ENCODE measurements at regions not wholly inside any gene's neighbourhood (a gene's known extent, or its start where the extent isn't known, plus 50 kb on each side); places are given as distances from the start of the nearest gene placed in this dataset.

DNA sequence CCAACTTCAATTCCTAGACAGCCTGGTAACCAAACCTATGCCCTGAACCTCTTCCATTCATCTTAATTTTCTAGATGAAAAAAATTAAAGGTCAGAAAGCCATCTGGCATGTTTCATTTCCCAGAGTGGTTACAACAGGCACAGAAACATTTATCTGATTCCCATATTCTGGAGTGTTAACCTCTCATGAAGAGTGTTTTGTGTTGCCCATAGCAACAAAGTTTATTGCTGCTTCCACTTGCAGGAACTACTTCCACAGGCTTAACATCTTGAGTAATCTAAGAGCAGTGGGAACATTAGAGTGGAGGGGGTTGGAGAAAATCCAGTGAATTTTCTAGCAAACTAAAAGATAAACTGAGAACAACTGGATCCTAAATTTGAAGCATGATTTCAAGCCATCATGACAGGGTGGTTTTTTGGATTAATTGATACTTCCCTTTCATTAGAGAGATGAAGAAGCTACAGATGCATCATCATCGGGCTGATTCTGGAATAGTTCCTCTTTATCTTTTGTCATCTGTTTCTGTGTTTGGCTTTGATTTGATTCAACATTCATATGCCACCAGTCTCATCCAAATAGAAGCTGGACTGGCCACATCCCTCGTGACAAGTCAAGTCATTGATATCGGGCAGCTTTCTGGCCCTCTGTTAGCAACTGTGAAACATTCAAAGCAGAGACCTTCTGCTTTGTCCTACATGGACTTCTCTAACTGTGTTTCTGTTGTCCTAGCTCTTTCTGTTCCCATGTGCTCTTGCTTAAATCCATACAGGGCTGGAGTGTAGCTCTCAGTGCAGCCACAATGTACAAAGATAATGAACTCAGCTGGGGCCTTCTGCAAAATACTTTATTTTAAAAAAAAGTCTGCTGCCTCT lies 167.3 kb downstream of the MID1IP1 start:
- Histone ChIP-seq H3K36me3 (ENCODE audit: control insufficient read depth in 2 of 2, extremely low read depth in 1 of 2, insufficient read depth in 2 of 2, low read length in 2 of 2) (no peaks in the 10 kb centered on the region), H3K79me2 (ENCODE audit: control insufficient read depth, insufficient read depth, low read length) (no peaks in the 10 kb centered on the region), H3K4me2 (ENCODE audit: control insufficient read depth, extremely low read depth, insufficient read depth, low read depth, low read length) (no peak overlapping the region), H3K9ac (ENCODE audit: control insufficient read depth, extremely low read depth, insufficient read depth, low read length) (no peak overlapping the region), H4K20me1 (ENCODE audit: control insufficient read depth, extremely low read depth, insufficient read depth, low read length) (no peaks in the 10 kb centered on the region), H3K9me3 (ENCODE audit: control insufficient read depth, low read depth, low read length) (no peaks in the 10 kb centered on the region), H3K27me3 (ENCODE audit: control insufficient read depth, extremely low read depth, insufficient read depth, low read length) (no peaks in the 10 kb centered on the region), H3K27ac (ENCODE audit: control insufficient read depth, insufficient read depth, low read length) (no peak overlapping the region), H3K4me3 (ENCODE audit: control insufficient read depth in 2 of 3, extremely low read depth in 1 of 3, insufficient read depth in 2 of 3, low read depth in 1 of 3, low read length in 3 of 3) (no peak overlapping the region), H3K9me1 (ENCODE audit: control insufficient read depth, extremely low read depth, insufficient read depth, low read length) (no peaks in the 10 kb centered on the region), H3K4me1 (ENCODE audit: control insufficient read depth, extremely low read depth, insufficient read depth, low read length) (no peaks in the 10 kb centered on the region), H2AFZ (ENCODE audit: control insufficient read depth, low read length) (no peak overlapping the region)
- no peak for FAIRE-seq
- DNase-seq (ENCODE audit: low read depth, low spot score), result no peak
- TF ChIP-seq EZH2 (IDR thresholded peaks at IDR 0.05; ENCODE audit: low read length), result no peak
- TF ChIP-seq, protein P1, sequence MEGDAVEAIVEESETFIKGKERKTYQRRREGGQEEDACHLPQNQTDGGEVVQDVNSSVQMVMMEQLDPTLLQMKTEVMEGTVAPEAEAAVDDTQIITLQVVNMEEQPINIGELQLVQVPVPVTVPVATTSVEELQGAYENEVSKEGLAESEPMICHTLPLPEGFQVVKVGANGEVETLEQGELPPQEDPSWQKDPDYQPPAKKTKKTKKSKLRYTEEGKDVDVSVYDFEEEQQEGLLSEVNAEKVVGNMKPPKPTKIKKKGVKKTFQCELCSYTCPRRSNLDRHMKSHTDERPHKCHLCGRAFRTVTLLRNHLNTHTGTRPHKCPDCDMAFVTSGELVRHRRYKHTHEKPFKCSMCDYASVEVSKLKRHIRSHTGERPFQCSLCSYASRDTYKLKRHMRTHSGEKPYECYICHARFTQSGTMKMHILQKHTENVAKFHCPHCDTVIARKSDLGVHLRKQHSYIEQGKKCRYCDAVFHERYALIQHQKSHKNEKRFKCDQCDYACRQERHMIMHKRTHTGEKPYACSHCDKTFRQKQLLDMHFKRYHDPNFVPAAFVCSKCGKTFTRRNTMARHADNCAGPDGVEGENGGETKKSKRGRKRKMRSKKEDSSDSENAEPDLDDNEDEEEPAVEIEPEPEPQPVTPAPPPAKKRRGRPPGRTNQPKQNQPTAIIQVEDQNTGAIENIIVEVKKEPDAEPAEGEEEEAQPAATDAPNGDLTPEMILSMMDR (optimal IDR thresholded peaks at IDR 0.05 in 1 of 3, IDR thresholded peaks at IDR 0.05 in 1 of 3, conservative IDR thresholded peaks at IDR 0.05 in 1 of 3; ENCODE audit: extremely low read depth in 1 of 3, insufficient read depth in 2 of 3, low read length in 3 of 3), result no peak
- dilution Hi-C loops (cut with MboI; ENCODE audit: extremely low pct_ligation_motif_present, low sequenced_read_pairs), result no loop called here

DNA sequence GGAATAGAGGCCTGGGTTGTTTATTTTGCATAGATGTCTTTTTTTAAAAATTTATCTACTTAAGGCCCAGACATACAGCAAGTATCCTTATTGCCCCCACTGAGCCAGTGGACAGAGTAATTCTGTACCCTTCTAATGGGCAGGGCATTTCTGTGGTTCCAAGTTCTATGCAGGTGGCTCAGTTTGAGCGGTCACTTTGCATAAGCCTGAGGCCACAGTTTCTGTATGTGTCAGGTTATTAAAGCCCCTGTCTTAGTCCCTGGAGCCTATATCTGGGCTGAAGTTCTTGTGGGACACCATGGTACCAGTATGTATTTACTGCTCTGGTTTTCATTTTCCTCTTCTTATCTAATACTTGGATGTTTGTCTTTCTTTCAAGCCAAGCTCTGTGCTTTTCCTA lies 168.8 kb downstream of the MID1IP1 start:
- no peak overlapping the region for H3K4me3 ChIP-seq (ENCODE audit: control insufficient read depth in 2 of 3, extremely low read depth in 1 of 3, insufficient read depth in 2 of 3, low read depth in 1 of 3, low read length in 3 of 3)
- no peaks in the 10 kb centered on the region for H3K9me1 ChIP-seq (ENCODE audit: control insufficient read depth, extremely low read depth, insufficient read depth, low read length)
- H3K27me3 ChIP-seq (ENCODE audit: control insufficient read depth, extremely low read depth, insufficient read depth, low read length), result no peaks in the 10 kb centered on the region
- dilution Hi-C loops (cut with MboI; ENCODE audit: extremely low pct_ligation_motif_present, low sequenced_read_pairs), result no loop called here
- H3K4me2 ChIP-seq (ENCODE audit: control insufficient read depth, extremely low read depth, insufficient read depth, low read depth, low read length), result no peak overlapping the region
- H2AFZ ChIP-seq (ENCODE audit: control insufficient read depth, low read length), result no peak overlapping the region
- no peaks in the 10 kb centered on the region for H4K20me1 ChIP-seq (ENCODE audit: control insufficient read depth, extremely low read depth, insufficient read depth, low read length)
- FAIRE-seq (no peak), DNase-seq (ENCODE audit: low read depth, low spot score) (no peak)
- H3K79me2 ChIP-seq (ENCODE audit: control insufficient read depth, insufficient read depth, low read length), result no peaks in the 10 kb centered on the region
- H3K9me3 ChIP-seq (ENCODE audit: control insufficient read depth, low read depth, low read length), result no peaks in the 10 kb centered on the region
- no peaks in the 10 kb centered on the region for H3K36me3 ChIP-seq (ENCODE audit: control insufficient read depth in 2 of 2, extremely low read depth in 1 of 2, insufficient read depth in 2 of 2, low read length in 2 of 2)
- H3K4me1 ChIP-seq (ENCODE audit: control insufficient read depth, extremely low read depth, insufficient read depth, low read length), result no peaks in the 10 kb centered on the region
- no peak overlapping the region for H3K9ac ChIP-seq (ENCODE audit: control insufficient read depth, extremely low read depth, insufficient read depth, low read length)
- no peak for TF ChIP-seq EZH2 (IDR thresholded peaks at IDR 0.05; ENCODE audit: low read length)
- no peak overlapping the region for H3K27ac ChIP-seq (ENCODE audit: control insufficient read depth, insufficient read depth, low read length)

Data from keratinocyte (primary cell).